Fibroblast of skin of right quadriceps (primary cell): ENCODE measurements at regions not wholly inside any gene's neighbourhood (a gene's known extent, or its start where the extent isn't known, plus 50 kb on each side); places are given as distances from the start of the nearest gene placed in this dataset.
A peak's percentile ranks its signal among the peaks of the same experiment; 100 is the strongest.
"Not testable (repeated sequence)": the region's sequence is repeated elsewhere in the genome, so short reads cannot be mapped to it uniquely, and the experiment has no call there.

Source experiments
- DNase-seq: peaks from one replicate; pipeline ENCODE4 v3.0.0-alpha.2; 2013

DNA sequence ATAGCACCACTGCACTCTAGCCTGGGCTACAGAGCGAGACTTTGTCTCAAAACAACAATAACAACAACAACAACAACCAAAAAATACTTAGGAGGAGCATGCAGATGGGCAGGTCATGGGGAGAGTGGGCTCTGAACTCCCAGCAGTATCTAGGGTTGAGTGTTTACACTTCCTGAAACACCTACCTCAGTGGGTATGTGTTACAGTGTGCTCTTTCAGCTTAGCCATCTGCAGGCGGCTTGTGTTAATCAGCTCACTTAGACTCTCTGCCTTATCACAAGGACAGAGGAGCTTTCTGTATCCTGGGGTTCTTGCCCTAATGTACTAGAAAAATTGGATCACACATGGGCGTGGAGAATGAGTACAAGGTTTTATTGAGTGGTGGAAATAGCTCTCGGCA, 340.2 kb downstream of the KIF20B start:
- DNase-seq = no peak

DNA sequence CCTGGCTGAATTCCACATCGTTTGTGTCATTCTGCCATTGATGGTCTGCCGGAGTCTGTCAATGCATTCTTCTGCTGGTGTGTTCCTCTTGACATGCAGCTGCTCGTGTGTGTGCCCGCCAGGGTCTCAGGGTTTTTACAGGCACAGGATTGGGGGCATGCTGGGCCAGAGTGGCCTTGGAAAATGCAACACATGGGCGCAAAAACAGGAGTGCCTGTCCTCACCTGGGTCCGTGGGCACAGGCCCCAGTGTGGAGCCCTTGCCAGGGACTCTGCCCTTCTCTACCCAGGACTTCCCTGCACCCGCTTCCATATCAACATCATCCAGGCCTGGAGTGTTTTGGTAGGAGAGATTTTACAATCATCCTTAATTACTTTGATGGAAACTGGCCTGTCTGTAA, 340.7 kb downstream of the KIF20B start:
- DNase-seq = no peak

DNA sequence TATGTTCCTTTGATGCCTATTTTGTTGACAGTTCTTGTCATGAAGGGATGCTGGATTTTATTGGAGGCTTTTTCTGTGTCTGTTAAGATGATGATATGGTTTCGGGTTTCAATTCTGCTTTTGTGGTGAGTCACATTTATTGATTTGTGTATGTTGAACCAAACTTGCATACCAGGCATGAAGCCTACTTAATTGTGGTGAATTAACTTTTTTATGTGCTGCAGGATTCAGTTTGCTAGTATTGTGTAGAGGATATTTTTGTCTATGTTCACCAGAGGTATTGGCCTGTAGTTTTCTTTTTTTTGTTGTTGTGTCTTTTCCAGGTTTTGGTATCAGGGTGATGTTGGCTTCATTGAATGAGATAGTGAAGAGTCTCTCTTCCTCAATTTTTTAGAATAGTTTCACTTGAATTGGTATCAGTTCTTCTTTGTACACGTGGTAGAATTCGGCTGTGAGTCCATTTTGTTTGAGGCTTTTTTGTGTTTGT, 345.9 kb downstream of the KIF20B start:
- peak; percentile 24 for DNase-seq

DNA sequence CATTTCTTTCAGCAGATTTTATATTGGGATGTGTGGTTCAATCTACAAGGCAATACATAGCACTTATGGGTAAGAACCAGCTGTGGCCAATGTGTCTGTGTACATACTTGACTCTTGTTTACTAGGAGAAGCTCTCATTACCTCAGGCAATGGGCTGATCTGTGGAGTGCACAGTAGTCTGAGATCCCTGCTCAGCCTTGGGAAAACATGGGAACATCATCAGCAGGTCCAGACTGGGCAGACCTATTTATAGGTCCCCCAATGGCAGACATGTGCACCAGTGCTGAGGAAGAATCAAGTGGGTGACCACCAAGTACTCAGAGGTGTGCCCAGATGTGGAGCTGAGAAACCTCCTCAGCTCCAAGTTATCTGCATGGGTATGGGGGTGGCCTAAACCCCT, 349.7 kb downstream of the KIF20B start:
- no peak for DNase-seq

DNA sequence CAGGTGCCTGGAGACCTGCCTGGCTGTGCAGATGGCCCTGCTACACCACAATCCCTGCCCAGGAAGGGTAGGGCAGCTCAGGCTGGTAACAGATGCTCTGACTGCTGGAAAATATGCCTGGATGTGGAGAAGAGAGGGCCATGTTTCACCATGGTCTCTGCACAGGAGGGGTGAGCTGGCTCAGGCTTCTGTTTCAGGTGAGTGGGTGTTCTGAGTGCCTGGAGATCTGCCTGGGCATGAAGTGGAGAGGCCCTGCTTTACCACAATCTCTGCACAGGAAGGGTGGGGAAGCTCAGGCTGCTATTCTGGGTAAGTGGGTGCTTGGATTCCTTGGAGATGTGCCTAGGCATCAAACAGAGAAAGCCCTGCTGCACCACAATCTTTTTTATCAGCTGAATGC, 350.1 kb downstream of the KIF20B start:
- DNase-seq = no peak

DNA sequence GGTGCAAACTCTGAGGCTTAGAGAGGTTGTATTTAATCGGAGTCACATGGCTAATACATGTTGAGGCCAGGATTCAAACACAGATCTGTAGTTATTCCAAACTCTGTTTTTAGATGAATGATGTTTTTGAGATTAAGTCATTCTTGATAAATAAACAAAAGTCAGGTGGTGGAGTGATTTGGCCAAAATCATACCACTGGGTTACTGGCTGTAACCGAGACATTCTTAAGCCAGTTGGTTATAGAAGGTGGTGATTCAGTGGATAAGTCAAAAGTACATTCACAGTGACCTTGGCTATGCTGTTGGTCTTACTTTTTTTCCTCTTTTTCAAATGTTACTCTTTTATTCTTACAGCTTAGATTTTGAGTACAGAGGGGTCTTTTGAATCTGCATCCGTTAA, 361.4 kb downstream of the KIF20B start:
- DNase-seq = no peak

DNA sequence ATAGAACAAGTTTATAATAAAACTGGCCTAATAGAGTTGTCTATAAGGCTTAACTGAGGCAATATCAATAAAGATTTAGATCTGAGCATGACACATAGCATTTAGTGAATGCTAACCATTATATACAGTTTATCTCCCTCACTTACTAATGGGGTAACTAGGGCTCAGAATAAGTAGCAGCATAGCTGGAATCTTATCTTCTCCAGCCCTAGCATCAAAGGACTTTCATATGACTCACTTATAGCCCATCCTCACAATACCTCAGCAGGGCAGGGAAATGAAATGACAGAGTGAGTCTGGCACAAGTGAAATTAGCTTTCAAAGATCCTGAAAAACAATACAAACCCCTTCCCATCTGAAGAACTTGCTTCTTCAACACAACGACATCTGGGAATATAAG, 362.9 kb downstream of the KIF20B start:
- DNase-seq = no peak

DNA sequence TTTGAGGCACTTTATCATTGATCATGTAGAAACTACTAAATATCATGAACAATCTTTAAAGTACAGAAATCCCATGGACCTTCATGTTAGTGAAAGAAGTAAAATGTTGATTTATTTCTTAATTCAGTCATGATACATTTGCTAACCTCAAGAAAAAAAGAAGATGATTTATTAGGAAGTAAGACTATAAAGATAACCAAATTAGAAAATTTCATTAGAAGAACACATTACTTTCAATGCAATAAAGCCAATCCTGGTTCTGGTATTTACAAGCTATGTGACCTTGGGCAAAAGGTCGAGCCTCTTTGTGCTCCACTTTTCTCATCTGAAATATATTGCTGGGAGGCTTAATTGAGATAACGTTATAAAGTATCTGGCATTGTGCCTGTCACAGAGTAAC, 365.0 kb downstream of the KIF20B start:
- DNase-seq = no peak

DNA sequence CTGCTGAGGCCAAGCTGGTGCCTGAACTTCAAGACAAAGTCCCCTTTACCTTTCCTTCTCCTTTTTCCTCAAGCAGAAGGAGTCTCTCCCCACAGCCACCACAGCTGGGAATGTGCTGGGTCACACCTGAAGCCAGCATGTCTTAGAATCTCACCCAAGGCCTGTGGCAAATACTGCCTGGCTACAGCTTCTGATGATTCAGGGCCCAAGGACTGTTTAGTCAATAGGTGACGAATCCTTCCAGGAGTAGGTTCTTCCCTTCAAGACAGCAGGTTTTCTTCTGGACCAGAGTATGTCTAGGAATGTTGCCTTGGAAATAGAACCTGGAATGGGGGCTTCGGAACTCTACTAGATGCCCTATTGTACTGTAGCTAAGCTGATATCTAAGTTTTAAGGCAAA, 374.6 kb downstream of the KIF20B start:
- no peak for DNase-seq

DNA sequence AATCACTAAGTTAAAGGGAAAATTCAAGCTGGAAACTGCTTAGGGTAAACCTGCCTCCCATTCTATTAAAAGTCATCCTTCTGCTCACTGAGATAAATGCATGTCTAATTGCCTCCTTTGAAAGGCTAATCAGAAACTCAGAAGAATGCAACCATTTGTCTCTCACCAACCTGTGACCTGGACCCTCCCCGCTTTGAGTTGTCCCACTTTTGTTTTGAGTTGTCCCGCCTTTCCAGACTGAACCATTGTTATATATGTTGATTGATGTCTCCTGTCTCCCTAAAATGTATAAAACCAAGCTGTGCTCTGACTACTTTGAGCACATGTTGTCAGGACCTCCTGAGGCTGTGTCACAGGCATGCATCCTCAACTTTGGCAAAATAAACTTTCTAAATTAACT, 378.4 kb downstream of the KIF20B start:
- no peak for DNase-seq

DNA sequence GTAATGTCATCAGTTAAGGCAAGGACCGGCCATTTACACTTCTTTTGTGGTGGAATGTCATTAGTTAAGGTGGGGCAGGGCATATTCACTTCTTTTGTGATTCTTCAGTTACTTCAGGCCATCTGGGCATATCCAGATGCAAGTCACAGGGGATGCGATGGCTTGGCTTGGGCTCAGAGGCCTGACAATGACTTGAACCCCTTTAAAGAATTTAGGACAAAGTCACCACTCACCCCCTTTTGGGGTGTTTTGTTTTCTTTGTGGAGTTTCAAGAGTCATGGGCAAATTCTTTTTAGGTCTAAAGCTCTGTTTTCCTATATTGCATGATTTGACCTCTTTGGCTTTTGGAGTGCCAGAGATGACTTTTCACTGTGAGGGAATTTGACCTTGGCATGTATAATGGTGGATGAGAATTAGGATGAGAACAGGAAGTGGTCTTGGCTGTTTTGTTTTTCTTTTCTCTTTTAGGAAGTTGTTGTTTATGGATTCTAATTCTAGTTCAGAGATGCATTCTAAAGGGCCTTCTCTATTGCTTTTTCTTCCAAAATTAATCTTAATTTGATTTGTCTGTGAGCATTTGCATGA, 385.3 kb downstream of the KIF20B start:
- DNase-seq = peak; percentile 9

DNA sequence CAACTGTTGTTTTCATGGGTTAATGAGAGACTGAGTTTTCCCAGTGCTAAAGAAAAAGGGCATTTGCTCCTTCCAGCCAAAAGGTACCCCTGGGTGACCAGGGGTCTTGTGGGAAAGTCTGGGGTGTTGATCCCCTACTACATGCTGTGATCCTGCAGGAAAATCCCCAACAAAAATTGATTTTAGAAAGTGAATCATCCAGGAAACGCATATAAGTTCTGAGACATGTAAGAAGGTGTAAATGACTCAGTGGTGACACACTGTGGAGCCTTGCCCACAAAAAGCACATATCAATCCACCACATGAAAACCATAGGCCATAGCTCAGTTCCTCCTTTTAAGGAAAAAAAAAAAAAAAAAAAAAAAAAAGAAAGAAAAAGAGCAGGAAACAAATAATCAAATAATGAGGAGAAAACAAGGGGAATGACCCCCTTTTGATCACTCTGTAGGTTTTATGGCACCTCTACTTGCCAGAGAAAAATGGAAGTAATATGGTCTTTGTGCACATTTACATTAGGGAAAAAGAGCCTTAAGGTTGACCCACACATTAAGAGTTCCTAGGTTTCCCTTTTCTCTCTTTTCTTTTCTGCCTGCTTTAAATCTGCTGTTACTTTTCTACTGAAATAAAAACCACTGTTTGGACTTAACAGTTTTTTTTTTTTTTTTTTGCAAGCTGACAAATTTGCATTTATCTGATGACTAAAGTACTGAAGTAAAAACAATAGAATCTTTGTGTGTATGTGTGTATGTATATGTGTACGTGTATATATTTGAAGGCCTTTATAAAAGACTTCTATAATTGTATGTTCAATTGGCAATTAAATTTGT, 386.0 kb downstream of the KIF20B start:
- DNase-seq = peak; percentile 85

DNA sequence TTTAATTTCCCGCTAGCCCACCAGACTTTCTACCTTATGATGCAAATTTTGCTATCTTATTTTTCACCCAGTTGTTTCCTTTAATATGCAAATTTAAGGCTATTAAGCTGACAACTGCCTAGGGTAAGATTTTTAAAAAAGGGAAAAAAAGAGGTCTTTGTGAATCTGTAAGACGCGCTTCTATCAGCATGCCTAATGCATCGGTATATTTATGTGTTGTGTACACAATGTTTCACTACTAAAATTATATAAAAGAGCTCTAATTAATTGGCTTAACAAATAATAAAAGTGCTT, 386.6 kb downstream of the KIF20B start:
- no peak for DNase-seq

DNA sequence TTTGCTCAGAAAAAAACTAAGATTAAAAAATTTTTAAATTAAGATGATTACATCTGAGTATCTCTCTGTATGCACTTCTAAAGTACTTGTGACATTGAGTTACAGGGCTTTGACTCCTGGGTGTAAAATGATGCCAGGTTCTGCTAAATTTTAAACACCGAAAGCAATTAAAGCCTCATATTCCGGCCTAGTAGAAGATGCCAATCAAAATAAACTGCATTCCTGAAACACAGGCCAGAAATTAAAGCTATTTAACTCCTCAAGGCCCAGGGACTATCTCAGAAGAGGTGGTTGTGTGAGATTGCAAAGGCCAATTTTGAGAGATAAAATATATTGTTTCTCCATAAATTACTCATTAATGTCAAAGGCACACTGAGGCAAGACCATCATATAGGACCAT, 388.3 kb downstream of the KIF20B start:
- DNase-seq = no peak

DNA sequence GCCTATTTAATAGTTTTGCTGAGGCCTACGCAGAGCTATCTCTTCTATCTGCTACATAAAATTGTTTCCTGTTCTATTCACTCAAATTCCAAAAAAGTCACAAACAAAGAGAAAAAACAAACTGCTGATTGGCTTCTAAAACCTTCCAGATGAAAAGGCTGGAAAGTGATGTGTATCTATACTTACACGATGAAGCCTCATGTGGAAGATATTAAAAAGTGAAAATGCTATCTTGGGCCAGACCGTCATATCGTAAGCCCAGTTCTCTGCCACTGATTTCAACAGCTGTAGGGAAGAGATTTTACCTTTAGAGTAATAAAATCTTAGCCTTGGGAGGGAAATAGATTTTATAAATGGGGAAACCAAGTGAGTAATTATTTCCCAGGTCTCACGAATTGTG, 394.8 kb downstream of the KIF20B start:
- DNase-seq = no peak

DNA sequence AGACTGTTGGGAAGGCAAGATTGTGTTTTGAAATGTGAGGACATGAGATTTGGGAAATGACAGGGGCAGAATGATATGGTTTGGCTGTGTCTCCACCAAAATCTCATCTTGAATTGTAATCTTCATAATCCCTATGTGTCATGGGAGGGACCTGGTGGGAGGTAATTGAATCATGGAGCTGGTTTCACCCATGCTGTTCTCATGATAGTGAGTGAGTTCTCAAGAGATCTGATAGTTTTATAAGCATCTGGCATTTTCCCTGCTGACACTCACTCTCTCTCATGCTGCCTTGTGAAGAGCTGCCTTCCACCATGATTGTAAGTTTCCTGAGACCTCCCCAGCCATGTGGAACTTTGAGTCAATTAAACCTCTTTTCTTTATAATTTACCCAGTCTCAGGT, 406.2 kb downstream of the KIF20B start:
- DNase-seq = not testable (repeated sequence)

DNA sequence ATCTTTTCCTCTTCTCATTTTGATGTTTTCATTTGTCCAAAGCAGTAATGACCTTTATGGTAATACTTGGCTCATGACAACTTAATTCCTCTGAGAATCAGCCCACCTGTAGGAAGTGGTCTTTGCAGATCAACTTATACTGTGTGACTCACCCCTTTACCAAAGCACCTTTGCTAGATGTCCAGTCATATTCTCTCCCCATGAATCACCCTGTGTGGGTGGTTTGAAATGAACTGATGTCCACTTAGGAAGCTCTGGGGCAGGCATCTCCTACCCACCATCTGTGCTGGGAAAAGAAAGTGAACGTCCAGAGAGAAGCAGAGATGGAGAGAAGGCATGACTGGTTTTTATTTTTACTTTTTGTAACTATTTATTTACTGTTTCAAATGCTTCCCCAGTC, 410.3 kb downstream of the KIF20B start:
- peak; percentile 18 for DNase-seq

DNA sequence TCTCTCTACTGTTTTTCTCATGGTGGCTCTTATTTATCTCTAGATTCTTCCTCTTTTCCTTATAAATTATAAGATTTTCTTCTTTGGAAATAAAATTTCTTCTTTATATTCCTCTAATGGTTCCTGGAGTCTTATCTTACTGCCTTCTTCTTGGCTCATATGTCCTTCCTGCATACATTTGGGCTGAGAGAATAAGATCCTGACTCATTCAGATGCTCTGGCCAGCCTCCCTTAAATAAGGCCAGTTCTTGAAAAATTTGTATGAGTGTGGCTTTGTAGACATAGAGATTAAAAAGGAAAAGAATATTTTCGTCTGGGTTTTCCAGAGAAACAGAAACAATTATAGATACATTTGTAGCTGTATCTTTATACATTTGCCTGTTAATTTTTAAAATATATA, 411.3 kb downstream of the KIF20B start:
- peak; percentile 22 for DNase-seq

DNA sequence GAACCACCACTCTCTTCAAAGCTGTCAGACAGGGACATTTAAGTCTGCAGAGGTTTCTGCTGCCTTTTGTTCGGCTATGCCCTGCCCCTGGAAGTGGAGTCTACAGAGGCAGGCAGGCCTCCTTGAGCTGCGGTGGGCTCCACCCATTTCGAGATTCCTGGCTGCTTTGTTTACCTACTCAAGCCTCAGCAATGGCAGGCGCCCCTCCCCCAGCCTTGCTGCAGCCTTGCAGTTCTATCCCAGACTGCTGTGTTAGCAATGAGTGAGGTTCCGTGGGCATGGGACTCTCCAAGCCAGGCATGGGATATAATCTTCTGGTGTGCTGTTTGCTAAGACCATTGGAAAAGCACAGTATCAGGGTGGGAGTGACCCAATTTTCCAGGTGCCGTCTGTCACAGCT, 417.2 kb downstream of the KIF20B start:
- DNase-seq = not testable (repeated sequence)

DNA sequence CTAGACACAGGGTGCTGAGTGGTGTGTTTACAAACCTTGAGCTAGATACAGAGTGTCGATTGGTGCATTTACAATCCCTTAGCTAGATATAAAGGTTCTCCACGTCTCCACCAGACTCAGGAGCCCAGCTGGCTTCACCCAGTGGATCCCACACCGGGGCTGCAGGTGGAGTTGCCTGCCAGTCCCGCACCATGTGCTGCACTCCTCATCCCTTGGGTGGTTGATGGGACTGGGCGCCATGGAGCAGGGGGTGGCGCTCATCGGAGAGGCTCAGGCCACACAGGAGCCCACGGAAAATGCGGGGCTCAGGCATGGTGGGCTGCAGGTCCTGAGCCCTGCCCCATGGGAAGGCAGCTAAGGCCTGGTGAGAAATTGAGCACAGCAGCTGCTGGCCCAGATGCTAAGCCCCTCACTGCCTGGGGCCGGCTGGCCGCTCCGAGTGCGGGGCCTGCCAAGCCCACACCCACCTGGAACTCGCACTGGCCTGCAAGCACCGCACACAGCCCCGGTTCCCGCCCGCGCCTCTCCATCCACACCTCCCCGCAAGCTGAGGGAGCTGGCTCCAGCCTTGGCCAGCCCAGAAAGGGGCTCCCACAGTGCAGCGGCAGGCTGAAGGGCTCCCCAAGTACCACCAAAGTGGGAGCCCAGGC, 418.4 kb downstream of the KIF20B start:
- not testable (repeated sequence) for DNase-seq

DNA sequence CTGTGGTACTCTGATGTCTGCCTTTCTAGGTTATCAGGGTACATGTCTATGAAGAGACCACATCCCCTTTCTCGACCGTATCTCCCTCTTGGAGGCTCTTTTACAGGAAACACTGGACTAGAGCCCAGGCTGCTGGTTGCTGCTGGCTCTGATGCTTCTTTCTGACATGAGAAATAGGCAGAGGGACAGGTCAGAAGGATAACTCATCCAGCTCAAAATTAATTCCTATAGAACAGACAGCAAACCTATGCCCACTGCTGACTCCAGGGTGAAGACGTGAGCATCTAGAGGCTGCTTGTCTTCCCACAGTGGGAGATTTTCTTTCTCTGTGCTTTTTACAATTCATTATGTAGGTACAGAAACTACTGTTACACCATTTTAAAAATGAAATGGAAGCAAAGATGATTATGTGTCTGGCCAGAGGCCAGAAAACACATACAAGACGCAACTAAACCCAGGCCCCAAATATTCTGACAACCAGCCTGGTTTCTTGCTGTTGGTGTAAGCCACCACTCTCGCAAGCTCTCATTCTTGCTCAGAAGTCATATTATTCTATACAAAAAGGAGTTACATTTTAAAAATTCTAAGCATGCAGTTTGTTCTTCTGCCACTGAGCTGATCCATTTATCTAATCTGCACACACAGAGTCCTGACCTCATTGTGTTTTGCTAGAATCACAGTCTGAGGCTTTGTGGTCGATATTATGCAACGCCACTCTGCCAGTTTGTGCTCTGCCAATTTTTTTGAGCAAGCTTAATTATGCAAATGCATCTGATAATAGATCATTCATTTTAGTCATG, 424.3 kb downstream of the KIF20B start:
- peak; percentile 73 for DNase-seq

DNA sequence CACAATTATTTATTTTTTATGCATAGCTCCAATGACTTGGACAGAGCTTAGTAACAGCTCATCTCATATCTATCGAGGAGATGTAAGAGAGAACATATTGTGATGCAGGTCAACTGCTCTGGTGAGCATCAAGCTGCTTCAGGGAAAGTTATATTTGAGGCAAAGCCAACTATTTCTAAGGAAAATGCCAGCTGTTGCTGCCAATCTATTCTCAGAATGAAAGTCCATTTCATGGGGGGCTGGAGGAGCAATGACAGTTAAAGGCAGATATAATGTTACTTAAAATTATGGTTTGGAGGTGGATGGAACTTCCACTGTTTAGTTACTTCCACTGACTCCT, 424.8 kb downstream of the KIF20B start:
- no peak for DNase-seq

DNA sequence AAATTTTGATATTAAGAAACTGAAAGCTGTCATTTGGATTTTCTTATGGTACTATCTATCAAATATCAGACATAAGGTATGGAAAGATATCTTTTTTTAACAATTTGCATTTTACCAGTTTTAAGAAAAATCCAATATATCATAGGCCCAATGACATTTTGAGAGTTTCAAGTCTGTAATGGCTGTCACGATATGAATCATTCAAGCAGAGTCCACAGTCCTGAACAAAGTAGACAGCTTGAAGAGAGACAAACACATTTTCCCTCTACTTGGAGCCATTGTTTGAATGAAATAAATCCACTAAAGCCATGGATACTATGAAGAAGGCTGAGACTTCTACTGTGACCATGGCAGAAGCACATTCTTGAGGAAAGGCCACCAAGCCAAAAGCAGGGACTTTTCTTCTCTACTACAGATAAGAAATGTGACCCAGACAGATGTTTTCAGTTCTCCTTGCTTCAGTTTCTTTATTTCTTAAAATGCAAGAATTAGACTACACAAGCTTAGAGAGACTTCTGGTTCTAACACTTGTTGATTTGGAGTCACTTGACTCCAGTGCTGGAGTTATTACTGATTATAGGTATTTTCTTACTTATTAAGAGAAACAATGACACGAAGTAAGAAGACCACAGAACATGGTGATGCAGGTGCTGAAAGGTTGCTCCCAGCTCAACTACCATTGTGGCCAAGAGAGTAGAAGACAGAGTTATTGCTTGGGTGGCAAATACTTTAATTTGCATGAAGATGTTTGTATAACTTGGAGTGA, 429.1 kb downstream of the KIF20B start:
- DNase-seq = no peak
